Left colon (tissue), 2 donors: ENCODE measurements at regions not wholly inside any gene's neighbourhood (a gene's known extent, or its start where the extent isn't known, plus 50 kb on each side); places are given as distances from the start of the nearest gene placed in this dataset.

Experiments used
- ATAC-seq: fragments of 200-7000 bp; cut with Tn5 transposase; one replicate; pipeline ENCODE4 v1.9.1; 2020; ENCODE audit warnings: mild to moderate bottlenecking, moderate library complexity
- DNase-seq, 2 donors: peaks; one replicate each; pipeline ENCODE4 v3.0.0-alpha.2; 2020
- intact Hi-C, 2 donors: fragments of 100-400 bp; cut with DNase I in 1 of 2; cut with micrococcal nuclease in 1 of 2; formaldehyde crosslinking; loops; one replicate each; pipeline versions ENCODE4 v1.11.2 to v1.14.0; 2022; cut with DNase I, micrococcal nuclease
- donor health status: DM: no; HTN: no; CAD: no.
- donor health status: DM: yes; HTN: yes; CAD: no.

DNA sequence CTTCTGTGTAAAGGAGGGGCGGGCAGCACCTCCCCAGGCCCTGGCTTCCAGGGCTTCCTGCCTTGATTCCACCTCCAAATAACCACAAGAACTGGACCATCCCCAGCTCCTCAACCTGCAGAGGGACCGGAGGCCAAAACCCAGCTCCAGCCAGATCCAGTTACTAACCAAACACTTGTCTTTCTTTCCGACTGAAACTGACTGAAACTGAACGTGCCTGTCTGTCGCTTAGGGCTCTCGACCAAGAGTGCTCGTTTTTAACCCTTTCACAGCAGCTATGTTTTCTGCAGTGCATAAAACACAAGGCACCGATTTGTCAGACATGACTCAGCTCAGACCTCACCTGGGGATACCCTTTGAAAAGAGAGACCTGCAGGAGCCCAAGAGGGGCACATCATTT lies 249.9 kb upstream of the SIX2 start:
- no peak for ATAC-seq
- intact Hi-C loops: no loop called here
- DNase-seq: no peak

DNA sequence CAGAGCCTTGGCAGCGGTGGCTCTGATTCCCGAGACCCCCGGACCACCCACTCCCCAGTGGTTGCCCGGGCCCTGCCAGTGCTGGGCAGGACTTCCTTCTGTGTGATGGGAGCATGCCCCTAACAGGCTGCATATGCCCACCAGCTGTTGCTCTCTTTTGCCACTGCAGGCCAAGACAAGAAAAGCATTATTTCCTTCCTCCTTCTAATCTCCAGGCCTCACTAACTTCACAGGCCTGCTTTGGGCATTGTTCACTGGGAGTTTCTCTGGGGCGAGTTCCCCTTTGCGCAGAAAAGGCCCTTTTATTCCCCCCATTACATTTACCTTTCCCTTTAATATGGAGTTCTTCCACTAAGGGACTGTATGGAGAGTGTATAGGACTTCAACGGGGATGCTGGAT lies 249.1 kb upstream of the SIX2 start:
- DNase-seq: no peak
- intact Hi-C loops: no loop called here
- ATAC-seq: no peak

DNA sequence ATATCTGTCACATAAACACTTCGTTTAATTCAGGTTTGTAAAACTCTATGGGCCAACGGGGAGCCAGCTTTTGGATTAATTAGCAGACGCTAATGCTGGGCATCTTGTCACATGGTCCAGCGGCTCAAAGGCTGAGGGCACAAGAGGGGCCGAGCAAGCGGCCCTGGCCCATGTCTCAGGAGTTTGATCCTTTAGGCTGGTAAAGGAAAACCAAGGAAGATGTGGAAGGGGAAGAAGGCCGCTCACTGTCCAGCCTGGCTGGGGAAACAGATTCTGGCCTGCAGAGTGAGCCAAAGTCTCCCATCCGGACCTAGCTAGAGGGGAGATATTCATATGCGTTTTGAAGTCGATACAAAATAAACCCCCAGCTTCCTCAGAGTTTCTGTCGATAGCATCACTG lies 248.6 kb upstream of the SIX2 start:
- ATAC-seq: no peak
- intact Hi-C loops: no loop called here
- DNase-seq: no peak

DNA sequence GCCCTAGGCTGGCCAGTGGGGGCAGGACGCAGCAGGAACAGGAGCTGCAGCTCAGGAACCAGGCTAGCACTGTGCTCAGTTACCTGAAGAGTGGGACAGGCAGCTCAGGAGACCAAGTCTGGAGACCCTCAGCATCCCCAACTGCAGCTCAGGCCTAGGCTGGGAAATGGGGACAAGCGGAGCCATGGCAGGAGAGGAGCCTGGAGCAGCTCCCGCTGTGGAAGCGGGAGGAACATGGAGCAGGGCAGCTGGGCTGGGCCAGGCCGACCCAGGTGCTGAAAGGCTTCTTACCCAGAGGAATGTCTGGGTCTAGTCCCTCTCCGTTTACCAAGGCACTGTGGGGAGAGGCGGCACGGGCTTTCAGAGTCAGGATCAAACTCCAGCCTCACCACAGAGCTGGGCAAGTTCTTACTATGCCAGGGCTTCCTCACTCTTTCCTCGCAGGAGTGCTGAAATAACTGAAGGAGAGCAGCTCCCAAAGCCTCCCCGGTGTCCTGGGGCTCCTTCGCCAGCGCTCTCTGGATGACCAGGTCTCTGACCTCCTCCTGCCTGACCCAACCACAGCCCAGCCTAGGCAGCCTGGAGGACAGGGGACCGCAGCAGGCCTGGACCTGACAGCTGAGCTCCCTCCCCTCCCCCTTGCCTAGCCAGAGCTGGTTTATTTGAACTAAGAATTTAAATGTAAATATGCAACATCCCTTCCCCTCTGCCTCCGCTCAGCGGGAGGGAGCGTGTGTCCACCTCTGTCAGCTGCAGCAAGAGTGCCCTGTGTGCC lies 247.8 kb upstream of the SIX2 start:
- ATAC-seq (no peak), DNase-seq (no peak)
- intact Hi-C loops: no loop called here

DNA sequence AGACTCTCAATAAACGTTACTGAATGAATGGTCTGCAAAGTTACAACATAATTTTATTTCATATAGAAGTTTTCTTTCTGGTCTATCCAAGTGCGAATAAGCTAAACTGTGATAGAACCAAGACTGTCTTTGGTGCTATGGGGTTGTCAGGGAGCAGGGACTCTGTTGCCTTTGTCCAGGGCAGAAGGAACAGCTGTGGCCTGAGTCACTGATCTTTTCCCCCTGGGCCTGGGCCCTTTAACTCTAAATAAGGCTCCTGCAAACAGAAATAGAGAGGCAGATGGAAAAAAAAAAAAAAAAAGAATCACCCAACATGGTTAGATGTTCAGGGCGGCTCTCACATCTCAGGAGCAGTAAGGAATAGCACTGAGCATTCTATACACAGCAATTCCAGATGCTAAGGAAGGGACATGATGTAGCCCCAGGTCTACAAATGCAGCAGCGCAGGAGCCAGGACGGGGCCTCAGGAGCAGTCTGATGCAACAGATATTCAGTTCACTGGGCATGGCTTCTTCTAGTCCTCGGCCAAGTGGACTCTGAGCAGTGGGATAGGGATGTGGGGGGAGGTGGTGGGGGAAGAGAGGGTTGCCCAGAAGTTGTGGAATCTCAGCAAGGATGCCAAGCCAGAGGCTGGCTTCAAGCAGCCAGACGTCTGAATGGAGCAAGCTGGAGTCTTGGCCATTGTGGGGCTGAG lies 247.1 kb upstream of the SIX2 start:
- DNase-seq (no peak), ATAC-seq (no peak)
- intact Hi-C loops: no loop called here

DNA sequence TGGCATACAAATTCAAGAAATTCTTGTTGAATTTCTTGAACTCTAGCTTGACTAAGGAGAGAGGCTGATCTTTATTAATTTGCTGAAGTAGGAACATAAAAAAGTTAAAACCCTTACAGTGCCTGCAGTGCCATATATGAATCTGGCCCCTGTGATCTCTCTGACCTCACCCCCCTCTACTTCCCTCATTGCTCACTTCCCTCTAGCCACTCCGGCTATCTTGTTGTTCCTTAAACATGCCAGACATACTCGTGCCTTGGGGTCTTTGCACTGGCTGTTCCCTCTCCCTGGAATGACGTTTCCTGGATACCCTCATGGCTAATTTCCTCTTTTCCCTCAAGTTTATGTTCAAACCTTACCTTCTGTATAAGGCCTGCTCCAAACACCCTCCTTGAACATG lies 246.3 kb upstream of the SIX2 start:
- intact Hi-C loops: no loop called here
- ATAC-seq (no peak), DNase-seq (no peak)

DNA sequence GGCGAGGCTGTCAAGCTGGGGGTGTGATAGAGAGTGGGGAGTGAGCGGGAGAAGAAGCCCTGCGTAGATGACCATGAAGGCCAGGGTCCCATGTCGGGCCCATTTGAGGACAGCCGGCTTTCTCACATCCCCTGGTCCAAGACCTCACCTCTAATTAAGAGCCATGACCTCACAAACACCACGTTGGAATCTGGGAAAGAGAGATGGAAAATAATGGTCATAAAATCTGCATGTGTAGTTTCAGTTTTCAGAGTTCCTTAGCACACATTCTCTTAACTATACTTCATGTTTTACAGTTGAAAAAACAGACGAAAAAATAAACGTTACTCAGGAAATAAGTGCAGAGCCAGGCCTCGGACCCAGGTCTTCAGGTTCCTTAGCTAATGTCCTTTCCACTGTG lies 244.8 kb upstream of the SIX2 start:
- intact Hi-C loops: no loop called here
- ATAC-seq (no peak), DNase-seq (no peak)

DNA sequence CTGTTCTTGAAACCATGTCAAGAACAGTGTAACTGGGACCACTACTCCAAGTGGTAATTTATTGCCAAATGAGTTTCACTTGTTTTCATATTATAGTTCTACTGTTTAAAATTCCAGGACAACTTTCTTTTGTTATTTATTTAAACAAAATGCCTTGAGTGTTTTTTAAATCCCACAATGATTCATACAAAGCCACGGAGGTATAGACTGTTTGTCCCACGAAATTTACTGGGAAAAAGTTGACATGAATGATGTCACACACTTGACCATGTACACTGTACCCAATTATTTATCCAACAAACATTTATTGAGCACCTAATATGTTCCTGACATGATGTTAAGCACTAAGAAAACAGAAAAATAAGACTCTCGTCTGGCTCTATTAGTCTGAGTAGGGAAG lies 243.9 kb upstream of the SIX2 start:
- ATAC-seq (no peak), DNase-seq (no peak)
- intact Hi-C loops: no loop called here

DNA sequence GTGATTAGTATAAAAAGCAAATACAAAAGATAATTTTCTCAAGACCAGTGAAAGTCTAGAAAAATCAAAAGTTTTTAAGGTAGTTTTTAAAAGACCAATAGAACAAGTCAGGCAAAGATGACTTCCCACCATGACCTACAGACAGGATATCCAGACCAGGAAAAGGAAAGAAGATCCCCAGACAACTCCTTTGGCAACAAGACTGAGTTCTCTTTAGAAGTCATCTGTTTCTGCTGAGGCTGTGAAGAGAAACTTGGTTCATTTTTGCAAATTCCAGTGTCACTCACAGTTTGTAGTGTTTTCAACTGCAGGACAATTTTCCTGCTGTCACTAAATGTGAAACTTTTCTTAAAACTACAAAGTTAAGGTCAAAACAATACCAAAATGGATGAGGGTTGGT lies 240.9 kb upstream of the SIX2 start:
- intact Hi-C loops: no loop called here
- ATAC-seq (no peak), DNase-seq (no peak)

DNA sequence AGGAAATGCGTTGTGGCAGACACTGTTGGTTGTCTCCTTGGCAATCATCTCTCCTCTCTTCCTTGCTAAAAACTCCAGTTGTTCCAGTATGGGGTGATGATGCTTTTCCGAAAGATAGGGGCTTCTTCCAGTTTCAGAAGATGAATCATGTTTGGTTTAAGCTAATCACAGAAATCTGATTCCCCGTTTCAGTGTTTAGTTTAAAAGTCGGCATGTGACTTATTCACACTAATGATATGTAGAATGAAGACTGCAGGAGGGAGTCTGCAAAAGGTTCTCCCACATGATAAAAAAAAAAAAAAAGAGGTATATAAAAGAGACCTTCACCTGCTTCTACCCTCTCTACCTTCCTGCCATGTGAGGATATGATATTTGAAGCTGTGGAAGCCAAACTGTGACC lies 239.0 kb upstream of the SIX2 start:
- ATAC-seq: no peak
- intact Hi-C loops: no loop called here
- DNase-seq: no peak

DNA sequence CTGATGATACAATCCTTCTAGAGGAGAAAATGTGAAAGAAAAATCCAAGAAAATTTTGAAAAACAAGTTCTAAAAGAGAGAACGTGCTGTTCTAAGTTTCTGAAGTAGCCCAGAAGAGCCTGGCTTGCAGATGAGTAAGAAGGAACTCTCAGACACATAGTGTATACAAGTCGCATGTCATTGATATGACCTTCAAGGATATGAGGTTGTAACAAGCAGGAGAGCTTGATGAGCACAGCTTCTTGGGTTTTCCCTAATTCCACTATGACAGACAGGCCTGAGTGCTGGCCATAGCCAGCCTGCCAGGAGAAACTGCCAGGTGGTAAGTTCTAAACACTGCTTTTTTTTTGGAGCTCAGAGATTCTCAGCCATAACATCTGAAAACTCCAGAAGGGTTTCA lies 235.7 kb upstream of the SIX2 start:
- DNase-seq: no peak
- no peak for ATAC-seq
- intact Hi-C loops: no loop called here

DNA sequence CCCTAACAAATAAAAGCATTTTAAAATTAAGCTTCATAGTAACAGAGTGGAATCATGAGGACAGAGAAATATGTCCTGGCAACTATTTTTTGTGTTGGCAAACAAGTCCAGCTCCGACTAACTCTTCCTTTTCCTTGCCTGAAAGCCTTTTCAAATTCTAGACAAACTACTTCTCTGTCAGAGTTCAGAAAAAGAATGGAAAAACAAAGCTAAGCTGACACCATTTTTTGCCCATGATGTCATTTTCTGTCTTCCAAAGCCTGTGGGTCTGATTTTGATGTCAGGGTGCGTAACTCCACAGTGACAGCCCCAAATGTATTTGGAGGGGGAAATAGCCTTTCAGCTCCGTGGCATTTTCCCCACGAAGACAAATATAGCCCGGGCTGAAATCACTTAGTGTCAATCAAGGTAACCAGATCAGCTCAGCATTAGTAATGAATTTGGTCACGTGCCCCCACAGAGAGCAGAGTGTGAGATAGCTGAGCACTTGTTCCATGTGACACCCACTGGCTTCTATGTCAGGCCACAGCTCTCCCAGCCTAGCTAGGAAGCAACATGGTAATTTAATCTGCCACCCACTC lies 233.0 kb upstream of the SIX2 start:
- intact Hi-C loops: no loop called here
- DNase-seq: no peak
- no peak for ATAC-seq

DNA sequence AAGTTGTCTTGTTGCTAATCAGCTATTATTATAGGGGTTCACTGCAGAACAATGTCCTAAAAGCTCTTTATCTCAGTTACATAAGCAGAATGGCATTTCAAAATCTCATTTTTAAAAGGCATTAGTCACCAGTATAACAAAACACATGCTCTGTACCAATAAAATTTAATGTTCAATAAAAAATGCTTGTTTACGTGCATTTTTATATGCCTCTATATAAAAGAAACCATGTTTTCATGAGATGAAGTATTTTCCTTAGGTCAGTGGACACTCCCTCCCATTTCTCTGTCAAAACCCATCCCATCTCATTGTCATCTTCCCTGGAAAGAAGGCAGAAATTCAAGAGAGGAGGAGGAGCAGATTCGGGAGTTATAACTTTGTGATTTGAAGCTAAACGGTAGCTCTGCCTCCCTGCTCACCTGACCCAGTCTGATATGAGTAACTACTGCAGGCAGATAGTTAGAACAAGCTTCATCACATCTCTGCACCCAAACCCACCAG lies 231.9 kb upstream of the SIX2 start:
- intact Hi-C loops: no loop called here
- no peak for ATAC-seq
- DNase-seq: no peak

DNA sequence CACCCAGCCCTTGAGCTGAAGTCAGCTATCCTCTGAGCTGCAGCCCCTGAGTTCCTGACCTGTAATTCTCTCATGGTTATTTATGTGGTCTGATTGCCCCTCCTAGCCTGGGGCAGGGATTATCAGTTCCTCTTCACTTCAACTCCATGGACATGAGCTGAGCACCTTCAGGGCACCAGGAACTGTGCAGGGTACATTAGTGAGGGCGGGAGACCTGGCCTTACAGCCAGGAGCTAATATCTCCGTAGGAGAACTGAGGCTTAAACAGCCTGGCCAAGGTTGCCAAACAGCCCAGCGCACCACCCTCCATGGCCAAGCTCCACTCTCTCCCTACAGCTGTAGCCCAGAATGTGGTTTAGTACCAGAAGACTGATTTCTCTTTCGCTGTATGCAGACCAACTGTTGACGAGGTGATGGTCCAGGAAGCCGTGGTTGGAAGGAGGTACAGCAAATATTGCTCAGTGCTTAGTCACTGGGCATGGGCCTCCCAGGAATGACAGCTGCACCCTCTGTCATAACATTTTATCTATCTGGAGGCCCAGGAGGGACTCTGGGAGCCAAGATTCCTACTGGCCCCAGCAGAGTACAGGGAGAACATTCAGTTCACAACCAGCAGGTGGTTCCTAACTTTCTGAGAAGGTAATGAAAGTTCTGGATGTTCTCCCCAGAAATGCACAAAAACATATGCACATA lies 228.7 kb upstream of the SIX2 start:
- intact Hi-C loops: no loop called here
- no peak for ATAC-seq
- DNase-seq: no peak

DNA sequence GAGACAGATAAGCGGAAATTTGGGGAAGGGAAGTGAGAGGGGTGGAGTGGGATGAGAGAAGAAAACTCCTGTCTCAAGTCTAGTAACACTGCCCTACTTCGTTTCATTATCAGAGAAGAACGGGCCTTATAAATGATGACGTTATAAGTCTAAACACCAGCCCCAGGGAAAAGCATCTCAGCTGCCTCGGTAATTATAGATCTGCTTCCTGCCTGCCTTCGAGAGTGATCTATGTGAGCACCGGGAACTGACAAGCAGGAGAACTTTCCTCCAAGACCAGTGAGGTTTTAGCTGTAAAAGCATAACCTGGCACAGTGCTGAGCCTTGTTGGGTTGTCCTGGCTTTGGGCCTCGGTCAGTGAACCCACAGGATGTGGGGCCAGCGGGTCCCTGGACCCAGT lies 227.9 kb upstream of the SIX2 start:
- intact Hi-C loops: no loop called here
- ATAC-seq: no peak
- DNase-seq: no peak

DNA sequence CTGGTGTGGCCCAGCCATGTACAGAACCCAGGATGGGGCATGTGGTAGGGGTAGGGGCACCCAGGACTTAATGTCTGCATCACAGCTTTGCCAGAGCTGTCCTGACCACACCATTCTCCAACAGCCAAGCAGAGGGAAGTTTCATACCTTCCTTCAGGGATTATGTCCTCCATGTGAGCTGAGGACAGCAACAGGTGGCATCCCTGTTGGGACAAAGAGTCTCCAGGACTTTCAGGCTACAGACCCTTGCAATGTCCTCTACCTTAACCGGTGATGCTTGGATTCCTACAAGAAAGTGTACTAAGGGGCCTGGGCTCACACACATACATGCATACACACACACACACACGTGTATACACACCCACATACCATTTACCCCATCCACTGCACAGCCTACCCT lies 227.0 kb upstream of the SIX2 start:
- ATAC-seq: no peak
- no peak for DNase-seq
- intact Hi-C loops: no loop called here

DNA sequence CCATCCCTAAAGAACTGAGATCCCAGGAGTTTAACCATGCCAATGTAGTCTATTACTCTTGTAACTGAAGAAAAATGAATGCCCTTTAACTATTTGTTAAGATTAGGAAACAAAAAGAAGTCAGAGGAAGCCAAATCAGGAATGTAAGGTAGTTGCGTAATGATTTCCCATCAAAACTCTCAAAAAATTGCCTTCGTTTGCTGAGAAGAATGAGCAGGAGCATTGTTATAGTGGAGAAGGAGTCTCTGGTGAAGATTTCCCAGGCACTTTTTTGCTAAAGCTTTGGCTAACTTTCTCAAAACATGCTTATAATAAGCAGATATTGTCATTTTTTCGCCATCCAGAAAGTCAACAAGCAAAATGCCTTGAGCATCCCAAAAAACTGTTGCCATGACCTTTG lies 224.0 kb upstream of the SIX2 start:
- intact Hi-C loops: no loop called here
- DNase-seq (no peak), ATAC-seq (no peak)

DNA sequence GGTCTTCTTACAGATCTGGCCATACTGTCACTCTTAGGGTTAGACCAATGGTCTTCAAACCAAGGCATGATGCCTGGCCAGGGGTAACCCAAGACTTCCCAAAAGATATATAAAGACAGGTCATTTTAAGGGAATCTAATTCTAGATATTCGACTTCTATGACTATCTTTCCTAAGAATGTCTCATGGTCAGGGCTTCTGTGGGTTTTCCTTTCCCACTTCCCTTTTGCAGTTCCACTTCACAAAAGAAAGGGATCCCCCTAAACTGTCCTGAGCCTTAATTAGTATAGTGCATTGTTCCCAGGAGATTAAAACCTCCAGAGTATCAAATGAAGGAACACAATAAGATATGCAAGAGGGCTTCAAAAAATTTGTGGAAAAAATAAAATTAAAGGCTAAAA lies 223.6 kb upstream of the SIX2 start:
- intact Hi-C loops: no loop called here
- ATAC-seq (no peak), DNase-seq (no peak)

DNA sequence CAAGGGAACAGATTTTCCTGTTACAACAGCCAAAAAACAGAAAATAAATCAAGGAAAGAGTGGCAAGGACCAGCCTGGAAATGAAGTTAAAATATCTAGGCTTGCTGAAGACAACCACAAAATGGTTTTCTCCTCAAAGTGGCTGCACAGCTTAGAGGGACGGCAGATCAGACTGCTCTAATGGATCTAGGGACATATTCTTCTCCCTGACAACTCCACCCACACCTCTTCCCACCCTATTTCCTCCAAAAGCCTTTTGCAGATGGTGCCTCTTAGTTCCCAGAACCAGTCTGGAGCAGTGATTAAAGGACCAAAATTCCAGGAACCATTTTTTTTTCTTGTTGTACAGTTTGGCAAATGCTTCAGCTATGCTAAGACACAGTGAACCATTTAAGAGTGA lies 220.2 kb upstream of the SIX2 start:
- ATAC-seq: no peak
- intact Hi-C loops: no loop called here
- no peak for DNase-seq

DNA sequence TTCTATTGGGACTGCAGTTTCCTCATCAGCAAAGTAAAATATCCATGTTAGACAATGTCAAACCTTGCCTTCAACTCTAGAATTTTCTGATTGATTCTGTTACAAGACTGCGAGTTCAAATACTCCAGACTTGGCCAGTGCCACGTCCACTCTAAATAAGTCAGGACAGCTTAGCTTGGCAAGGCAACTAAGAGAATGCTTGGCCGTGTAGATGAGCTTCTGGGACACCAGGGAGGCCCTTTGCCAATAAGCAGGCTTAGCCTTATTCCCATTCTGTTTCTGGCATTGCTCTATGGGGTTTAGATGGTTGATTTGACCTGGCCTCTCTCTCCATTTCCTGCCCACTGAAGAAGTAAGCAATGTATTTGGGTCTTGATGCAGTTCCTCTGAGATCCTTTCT lies 218.1 kb upstream of the SIX2 start:
- no peak for ATAC-seq
- intact Hi-C loops: no loop called here

More for the DNA sequence above, 218.1 kb upstream of the SIX2 start:
- DNase-seq: no peak
